MG63 (cell line): ENCODE measurements at regions not wholly inside any gene's neighbourhood (a gene's known extent, or its start where the extent isn't known, plus 50 kb on each side); places are given as distances from the start of the nearest gene placed in this dataset.

ENCODE experiments used
- DNase-seq: peaks from one replicate; pipeline ENCODE4 v3.0.0-alpha.2; 2020
- H3K27me3 ChIP-seq: fragments of 250-450 bp; sonication (Bioruptor Pico); 2 replicates; pipeline ENCODE4 v1.5.1; 2020; ENCODE audit warnings: mild to moderate bottlenecking, moderate library complexity
- H3K36me3 ChIP-seq: fragments of 250-450 bp; sonication (Bioruptor Pico); 2 replicates; pipeline ENCODE4 v1.5.1; 2020; ENCODE audit warnings: mild to moderate bottlenecking, moderate library complexity
- H3K4me3 ChIP-seq: fragments of 250-450 bp; sonication (Bioruptor Pico); 2 replicates; pipeline ENCODE4 v1.5.1; 2020; ENCODE audit warnings: mild to moderate bottlenecking, moderate library complexity
- H3K9me3 ChIP-seq: fragments of 250-450 bp; sonication (Bioruptor Pico); 2 replicates; pipeline ENCODE4 v1.5.1; 2020; ENCODE audit warnings: mild to moderate bottlenecking, moderate library complexity

DNA sequence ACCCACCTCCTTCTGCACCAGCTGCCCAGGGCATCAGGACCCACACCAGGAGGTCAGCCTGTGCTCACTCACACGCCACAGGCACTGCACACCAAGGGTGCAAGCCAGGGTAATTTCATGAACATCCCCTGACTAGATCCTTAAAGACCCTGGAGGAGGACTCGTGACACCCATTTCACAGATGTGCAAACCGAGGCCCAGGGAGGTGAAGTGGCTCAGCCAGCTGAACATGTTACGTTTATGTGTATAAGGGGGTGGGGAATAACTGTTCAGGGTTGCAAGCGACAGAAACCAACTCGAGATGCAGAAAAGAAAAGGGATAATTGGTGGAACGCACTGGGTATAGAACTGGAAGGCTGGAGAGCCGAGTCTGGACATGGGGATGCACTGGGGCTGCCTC, 138.1 kb upstream of the FOXF1 start:
- Histone ChIP-seq H3K4me3 (no peak overlapping the region), H3K9me3 (peaks cover 4% of the 10 kb centered on the region; the same call in 1 of the 2 replicates), H3K36me3 (no peaks in the 10 kb centered on the region), H3K27me3 (no peaks in the 10 kb centered on the region)
- no peak for DNase-seq

- H3K9me3 ChIP-seq: peaks cover 4% of the 10 kb centered on the region; the same call in 1 of the 2 replicates
- DNase-seq: no peak
- H3K27me3 ChIP-seq: no peaks in the 10 kb centered on the region
Measured at GRCh38 chr16:86373276-86373901, 136.9 kb upstream of the FOXF1 start.

DNA sequence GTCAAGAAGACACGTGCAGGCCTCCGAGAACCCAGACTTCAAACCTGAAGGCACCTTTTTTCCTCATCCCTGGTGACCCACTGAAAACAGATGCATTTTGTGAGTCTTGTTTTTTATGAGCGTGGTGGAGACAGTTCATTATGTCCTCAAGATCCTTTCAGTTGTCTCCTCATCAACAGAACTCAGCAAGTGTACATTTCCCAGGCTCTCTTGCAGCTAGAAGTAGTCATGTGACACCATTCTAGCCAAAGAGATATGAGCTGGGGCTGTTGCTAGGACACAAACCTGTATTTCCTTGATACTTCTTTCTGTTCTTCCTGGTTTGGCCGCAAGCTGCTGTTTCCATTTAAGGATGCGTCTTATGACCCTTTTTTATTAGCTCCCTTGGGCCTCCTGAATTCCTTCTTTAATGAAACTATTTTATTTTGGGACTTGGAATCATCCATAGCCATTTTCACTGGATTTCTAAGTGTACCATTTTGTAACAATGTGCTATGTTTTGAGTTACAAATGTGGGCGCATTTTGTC, 135.7 kb upstream of the FOXF1 start:
- no peaks in the 10 kb centered on the region for H3K27me3 ChIP-seq
- H3K36me3 ChIP-seq: no peaks in the 10 kb centered on the region
- H3K4me3 ChIP-seq: no peak overlapping the region
- no peak for DNase-seq
- peaks cover 4% of the 10 kb centered on the region; the same call in 1 of the 2 replicates for H3K9me3 ChIP-seq

More at GRCh38 chr16:86373276-86373901, 136.9 kb upstream of the FOXF1 start:
- no peaks in the 10 kb centered on the region for H3K36me3 ChIP-seq
- H3K4me3 ChIP-seq: no peak overlapping the region

GRCh38 chr16:86375364-86375763, 135.0 kb upstream of the FOXF1 start:
- Histone ChIP-seq H3K9me3 (peaks cover 4% of the 10 kb centered on the region; the same call in 1 of the 2 replicates), H3K4me3 (no peak overlapping the region), H3K27me3 (no peaks in the 10 kb centered on the region), H3K36me3 (no peaks in the 10 kb centered on the region)
- peak; percentile 65 for DNase-seq

DNA sequence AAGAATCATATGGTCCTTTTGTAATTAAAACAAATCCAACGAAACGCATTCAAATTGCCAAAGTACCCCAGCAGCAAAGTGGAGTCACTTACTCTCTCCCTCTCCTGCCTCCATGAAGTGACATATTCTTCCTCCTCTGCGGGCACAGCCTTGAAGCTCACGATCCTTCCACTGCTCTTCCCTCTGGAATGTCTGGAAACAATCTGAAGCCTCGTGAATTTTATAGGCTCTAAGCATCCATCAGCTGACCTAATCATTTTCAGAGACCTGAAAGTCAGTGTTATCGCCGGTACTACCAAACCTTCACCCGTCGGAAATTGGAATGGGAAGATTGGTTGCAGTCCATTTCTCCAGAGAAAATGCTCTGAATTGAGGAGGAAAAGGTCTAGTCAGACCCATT, 134.5 kb upstream of the FOXF1 start:
- no peak overlapping the region for H3K4me3 ChIP-seq
- no peak for DNase-seq
- no peaks in the 10 kb centered on the region for H3K36me3 ChIP-seq
- H3K9me3 ChIP-seq: peaks cover 4% of the 10 kb centered on the region; the same call in 1 of the 2 replicates
- H3K27me3 ChIP-seq: no peaks in the 10 kb centered on the region

GRCh38 chr16:86376837-86377236, 133.5 kb upstream of the FOXF1 start:
- Histone ChIP-seq H3K27me3 (no peaks in the 10 kb centered on the region), H3K4me3 (no peak overlapping the region), H3K9me3 (peaks cover 4% of the 10 kb centered on the region; the same call in 1 of the 2 replicates), H3K36me3 (no peaks in the 10 kb centered on the region)
- no peak for DNase-seq

GRCh38 chr16:86377251-86378022, 132.9 kb upstream of the FOXF1 start:
- DNase-seq: no peak
- H3K27me3 ChIP-seq: no peaks in the 10 kb centered on the region
- H3K9me3 ChIP-seq: peaks cover 4% of the 10 kb centered on the region; the same call in 1 of the 2 replicates
- no peak overlapping the region for H3K4me3 ChIP-seq
- H3K36me3 ChIP-seq: no peaks in the 10 kb centered on the region

- DNase-seq: no peak
- no peaks in the 10 kb centered on the region for H3K27me3 ChIP-seq
Measured at GRCh38 chr16:86378128-86378527, 132.2 kb upstream of the FOXF1 start.

DNA sequence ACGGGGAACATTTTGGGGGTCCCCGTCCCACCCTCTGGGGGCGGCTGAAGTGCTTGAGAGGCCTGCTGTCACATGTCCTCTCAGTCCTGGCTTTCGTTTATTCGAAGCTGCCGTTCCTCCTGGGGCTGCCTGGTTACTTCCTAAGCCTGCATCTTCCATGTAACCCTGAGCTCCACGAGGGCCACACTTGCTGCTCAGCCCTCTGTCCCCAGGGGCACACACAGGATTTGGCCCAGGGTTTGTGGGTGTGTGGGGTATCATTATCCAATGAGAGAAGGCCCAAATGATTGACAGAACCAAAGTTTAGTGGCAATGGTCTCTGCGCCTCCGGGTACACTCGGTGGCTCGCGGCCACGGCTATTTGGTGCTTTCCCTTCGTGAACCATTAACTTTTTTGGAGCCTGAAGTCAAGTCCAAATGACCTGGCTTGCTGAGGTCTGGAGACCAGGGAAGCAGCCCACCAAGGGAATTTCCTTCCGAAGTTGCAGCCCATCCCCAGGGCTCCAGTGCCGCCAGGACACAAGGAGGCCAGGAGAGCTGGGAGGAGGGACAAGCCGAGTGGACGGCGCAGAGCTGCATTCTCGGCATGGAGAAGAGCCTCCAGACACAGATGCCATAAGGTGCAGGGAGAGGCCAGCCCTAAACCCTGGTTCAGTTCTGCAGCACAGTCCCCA, 131.4 kb upstream of the FOXF1 start:
- DNase-seq: no peak
- no peaks in the 10 kb centered on the region for H3K27me3 ChIP-seq
- no peak overlapping the region for H3K4me3 ChIP-seq
- H3K36me3 ChIP-seq: no peaks in the 10 kb centered on the region
- peaks cover 4% of the 10 kb centered on the region; the same call in 1 of the 2 replicates for H3K9me3 ChIP-seq

More at GRCh38 chr16:86378128-86378527, 132.2 kb upstream of the FOXF1 start:
- Histone ChIP-seq H3K9me3 (peaks cover 4% of the 10 kb centered on the region; the same call in 1 of the 2 replicates), H3K4me3 (no peak overlapping the region), H3K36me3 (no peaks in the 10 kb centered on the region)

DNA sequence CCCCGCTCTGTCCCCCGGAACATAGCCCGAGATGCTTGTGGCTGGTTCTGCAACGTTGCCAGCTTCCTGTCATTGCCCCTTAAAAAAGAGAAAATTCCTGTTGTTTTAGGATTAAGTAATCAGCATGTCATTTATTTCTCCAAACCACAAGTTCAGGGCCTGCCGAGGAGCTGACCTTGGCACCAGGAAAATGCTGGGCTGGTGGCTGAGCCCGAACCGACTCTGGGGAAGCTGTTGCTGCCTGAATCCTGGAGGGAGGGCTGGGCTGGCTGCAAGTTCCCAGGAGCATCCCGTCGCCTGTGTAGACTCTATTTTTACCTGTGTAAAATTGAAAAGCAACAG, 130.9 kb upstream of the FOXF1 start:
- no peaks in the 10 kb centered on the region for H3K36me3 ChIP-seq
- DNase-seq: no peak
- H3K27me3 ChIP-seq: no peaks in the 10 kb centered on the region
- H3K4me3 ChIP-seq: no peak overlapping the region
- H3K9me3 ChIP-seq: no peaks in the 10 kb centered on the region; the same call in 1 of the 2 replicates

DNA sequence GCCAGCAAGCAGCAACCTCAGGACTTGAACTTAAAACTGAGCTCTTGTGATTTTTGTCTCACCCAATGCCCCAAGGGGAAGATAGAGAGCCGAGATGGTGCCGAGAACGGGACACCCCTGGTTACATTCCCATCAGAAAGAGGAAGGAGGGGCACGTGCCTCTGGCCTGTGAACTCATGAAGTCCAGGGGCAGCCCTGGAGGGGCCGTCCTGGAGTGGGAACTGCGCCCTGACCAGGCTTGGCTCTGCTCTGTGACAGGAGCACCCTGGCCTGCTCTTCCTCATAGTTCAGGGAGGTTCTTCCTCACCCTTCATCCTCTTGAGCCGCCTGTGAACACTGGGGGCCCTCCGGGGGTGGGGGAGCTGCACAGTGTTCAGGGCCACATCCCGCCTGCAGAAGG, 130.3 kb upstream of the FOXF1 start:
- H3K36me3 ChIP-seq: no peaks in the 10 kb centered on the region
- H3K4me3 ChIP-seq: no peak overlapping the region
- no peaks in the 10 kb centered on the region for H3K27me3 ChIP-seq
- no peak for DNase-seq
- H3K9me3 ChIP-seq: no peaks in the 10 kb centered on the region

DNA sequence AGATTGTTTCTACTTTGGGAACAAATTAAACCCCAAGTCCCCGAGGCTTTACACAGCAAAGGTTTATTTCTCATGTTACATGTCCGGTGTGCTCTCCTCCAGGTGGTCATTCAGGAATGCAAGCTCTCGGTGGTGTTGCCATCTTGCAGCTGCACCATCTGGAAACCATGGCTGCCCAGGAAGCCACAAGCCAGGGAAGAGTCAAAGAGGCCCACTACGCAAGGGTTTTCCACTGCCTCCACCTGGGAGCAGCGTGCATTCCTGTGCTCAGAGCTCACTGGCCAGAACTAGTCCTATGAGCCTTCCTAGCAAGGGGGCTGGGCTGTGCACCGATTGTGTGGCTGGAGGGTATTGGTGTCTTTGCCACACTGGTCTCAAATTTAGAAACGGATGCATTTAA, 128.8 kb upstream of the FOXF1 start:
- no peaks in the 10 kb centered on the region for H3K9me3 ChIP-seq
- H3K27me3 ChIP-seq: no peaks in the 10 kb centered on the region
- no peak for DNase-seq
- H3K4me3 ChIP-seq: no peak overlapping the region
- no peaks in the 10 kb centered on the region for H3K36me3 ChIP-seq

GRCh38 chr16:86382067-86382773, 128.1 kb upstream of the FOXF1 start:
- Histone ChIP-seq H3K27me3 (no peaks in the 10 kb centered on the region), H3K36me3 (no peaks in the 10 kb centered on the region), H3K9me3 (no peaks in the 10 kb centered on the region), H3K4me3 (no peak overlapping the region)
- DNase-seq: no peak

- Histone ChIP-seq H3K27me3 (no peaks in the 10 kb centered on the region), H3K36me3 (no peaks in the 10 kb centered on the region)
- DNase-seq: no peak
Measured at GRCh38 chr16:86382774-86383407, 127.4 kb upstream of the FOXF1 start.

GRCh38 chr16:86383488-86384262, 126.7 kb upstream of the FOXF1 start:
- Histone ChIP-seq H3K36me3 (no peaks in the 10 kb centered on the region), H3K9me3 (peaks cover 4% of the 10 kb centered on the region; the same call in 1 of the 2 replicates), H3K4me3 (no peak overlapping the region), H3K27me3 (no peaks in the 10 kb centered on the region)
- peak; percentile 71 for DNase-seq

More at GRCh38 chr16:86382774-86383407, 127.4 kb upstream of the FOXF1 start:
- H3K4me3 ChIP-seq: no peak overlapping the region
- H3K9me3 ChIP-seq: peaks cover 2% of the 10 kb centered on the region; the same call in 1 of the 2 replicates
